A549 (cell line): ENCODE measurements at regions not wholly inside any gene's neighbourhood (a gene's known extent, or its start where the extent isn't known, plus 50 kb on each side); places are given as distances from the start of the nearest gene placed in this dataset.

ENCODE experiments used
- ATAC-seq, 2 experiments: fragments of 200-7000 bp in 1 of 2; fragments of >200 bp in 1 of 2; cut with Nextera tagmentation in 1 of 2; cut with Tn5 transposase in 1 of 2; 3 replicates each; pipeline versions ENCODE4 v1.8.0 to v1.9.1; 2018 to 2020; ENCODE audit warnings: mild to moderate bottlenecking in 1 of 2, moderate library complexity in 1 of 2
- CTCF ChIA-PET: fragments of 300-600 bp; sonication (Branson Sonifier 250); formaldehyde crosslinking; extraction: SDS; loops from one replicate; lab custom pipeline; 2021; ENCODE audit warnings: antibody characterized with exemption, inconsistent platforms; lab: Yijun Ruan, JAX
- POLR2A ChIA-PET: fragments of 350-600 bp; formaldehyde crosslinking; extraction: SDS; loops from one replicate; lab custom pipeline; 2021; ENCODE audit warnings: antibody characterized with exemption, inconsistent platforms; lab: Yijun Ruan, JAX
- DNase-seq, 2 experiments: peaks; one replicate each; pipeline versions ENCODE4 v3.0.0 to v3.0.0-alpha.2; 2011 to 2016; ENCODE audit warnings: low read depth in 1 of 2, low spot score in 1 of 2
- FAIRE-seq: peaks from 2 replicates; lab custom pipeline; 2011; peaks lifted over from hg19 to GRCh38; lab: Jason Lieb, UNC
- H3K27ac ChIP-seq, 2 experiments: fragments of >200 bp; sonication (Bioruptor Twin); formaldehyde crosslinking; 3 replicates each; pipeline ENCODE4 v1.5.1; 2016 to 2017
- H3K4me1 ChIP-seq: fragments of >200 bp; sonication (Bioruptor Twin); formaldehyde crosslinking; 3 replicates; pipeline ENCODE4 v1.6.1; 2016
- H3K4me2 ChIP-seq: fragments of >200 bp; sonication (Bioruptor Twin); formaldehyde crosslinking; 3 replicates; pipeline ENCODE4 v1.6.1; 2016
- H3K4me3 ChIP-seq: fragments of >200 bp; sonication (Bioruptor Twin); formaldehyde crosslinking; 3 replicates; pipeline ENCODE4 v1.5.1; 2016
- H3K9me3 ChIP-seq: fragments of >200 bp; sonication (Bioruptor Twin); formaldehyde crosslinking; 3 replicates; pipeline ENCODE4 v1.6.1; 2016
- BCL3 ChIP-seq: fragments of >200 bp; sonication (Bioruptor Twin); formaldehyde crosslinking; IDR thresholded peaks from 3 replicates; pipeline ENCODE4 v1.6.1; 2016
- BHLHE40 ChIP-seq: IDR thresholded peaks from 2 replicates; pipeline ENCODE4 v1.6.1; 2012; ENCODE audit warnings: low read depth, low read length, inconsistent platforms
- CBX8 ChIP-seq: fragments of 200-600 bp; sonication (generic); IDR thresholded peaks from 2 replicates; pipeline ENCODE4 v1.6.1; 2016
- CHD4 ChIP-seq: fragments of 200-600 bp; sonication (generic); IDR thresholded peaks from 2 replicates; pipeline ENCODE4 v1.6.1; 2016; ENCODE audit warnings: antibody characterized with exemption, mild to moderate bottlenecking, borderline replicate concordance
- CTCF ChIP-seq: fragments of >200 bp; sonication (Bioruptor Twin); formaldehyde crosslinking; IDR thresholded peaks from 3 replicates; pipeline ENCODE4 v1.5.1; 2016
- EHF ChIP-seq: fragments of 250-450 bp; sonication (Bioruptor Pico); IDR thresholded peaks from 2 replicates; pipeline ENCODE4 v1.5.0; 2020; ENCODE audit warnings: mild to moderate bottlenecking
- ESRRA ChIP-seq: fragments of 150-350 bp; IDR thresholded peaks from 2 replicates; pipeline ENCODE4 v1.6.1; 2014; ENCODE audit warnings: mild to moderate bottlenecking, low read length, borderline replicate concordance
- GATA3 ChIP-seq: IDR thresholded peaks from 2 replicates; pipeline ENCODE4 v1.6.1; 2012; ENCODE audit warnings: borderline replicate concordance
- HES2 ChIP-seq: fragments of >200 bp; sonication (Bioruptor Twin); formaldehyde crosslinking; IDR thresholded peaks from 2 replicates; pipeline ENCODE4 v1.6.1; 2016
- HEYL ChIP-seq: fragments of 250-450 bp; sonication (Bioruptor Pico); IDR thresholded peaks from 2 replicates; pipeline ENCODE4 v1.8.0; 2021; ENCODE audit warnings: mild to moderate bottlenecking, moderate library complexity
- HMGXB4 ChIP-seq: fragments of 250-450 bp; sonication (Bioruptor Pico); IDR thresholded peaks from 2 replicates; pipeline ENCODE4 v1.5.0; 2021; ENCODE audit warnings: mild to moderate bottlenecking, moderate library complexity, borderline replicate concordance
- HOXA7 ChIP-seq: fragments of 250-450 bp; sonication (Bioruptor Pico); IDR thresholded peaks from 2 replicates; pipeline ENCODE4 v1.5.0; 2020; ENCODE audit warnings: mild to moderate bottlenecking, moderate library complexity
- HOXB13 ChIP-seq: fragments of 250-450 bp; sonication (Bioruptor Pico); IDR thresholded peaks from 2 replicates; pipeline ENCODE4 v1.5.0; 2020; ENCODE audit warnings: low read depth, mild to moderate bottlenecking, moderate library complexity
- HOXB5 ChIP-seq: fragments of 250-450 bp; sonication (Bioruptor Pico); IDR thresholded peaks from 2 replicates; pipeline ENCODE4 v1.5.0; 2020; ENCODE audit warnings: mild to moderate bottlenecking, moderate library complexity
- JUN ChIP-seq, 2 experiments: fragments of >200 bp; sonication (Bioruptor Twin); formaldehyde crosslinking; IDR thresholded peaks; 2 replicates in 1 of 2; 3 replicates in 1 of 2; pipeline ENCODE4 v1.6.1; 2016 to 2017
- KDM5A ChIP-seq: fragments of 200-600 bp; sonication (generic); IDR thresholded peaks from 2 replicates; pipeline ENCODE4 v1.6.1; 2016; ENCODE audit warnings: antibody characterized with exemption, mild to moderate bottlenecking
- MAFK ChIP-seq: fragments of 450-650 bp; IDR thresholded peaks from 2 replicates; pipeline ENCODE4 v1.6.1; 2014; ENCODE audit not compliant: partially characterized antibody
- MAX ChIP-seq: IDR thresholded peaks from 2 replicates; pipeline ENCODE4 v1.6.1; 2012
- MAZ ChIP-seq: fragments of 150-350 bp; IDR thresholded peaks from 2 replicates; pipeline ENCODE4 v1.6.1; 2014; ENCODE audit warnings: antibody characterized with exemption, low read depth, low read length, borderline replicate concordance
- MYC ChIP-seq: IDR thresholded peaks from 2 replicates; pipeline ENCODE4 v1.6.1; 2012; ENCODE audit warnings: mild to moderate bottlenecking, inconsistent platforms, low read length, improper control_type of control experiment, borderline replicate concordance
- NFE2L2 ChIP-seq: fragments of 150-350 bp; conservative IDR thresholded peaks from 2 replicates; pipeline ENCODE4 v1.6.1; 2014; ENCODE audit warnings: low read length
- POLR2AphosphoS2 ChIP-seq: conservative IDR thresholded peaks from 2 replicates; pipeline ENCODE4 v1.6.1; 2012; ENCODE audit warnings: low read length, improper control_type of control experiment, inconsistent platforms
- RCOR1 ChIP-seq: fragments of 150-350 bp; IDR thresholded peaks from 2 replicates; pipeline ENCODE4 v1.6.1; 2014; ENCODE audit warnings: antibody characterized with exemption, low read length, low read depth
- RFX5 ChIP-seq: fragments of 450-650 bp; IDR thresholded peaks from 2 replicates; pipeline ENCODE4 v1.7.1; 2014; ENCODE audit warnings: antibody characterized with exemption, mild to moderate bottlenecking, moderate library complexity
- TP53 ChIP-seq: fragments of 250-450 bp; sonication (Bioruptor Pico); IDR thresholded peaks from 2 replicates; pipeline ENCODE4 v1.5.0; 2021; ENCODE audit warnings: mild to moderate bottlenecking, moderate library complexity
- WGBS: methylation state at CpG from one replicate; pipeline ENCODE4 v1.1.6; 2017; ENCODE audit errors: missing lambda C conversion rate; 5-methylcytosine and 5-hydroxymethylcytosine counted together

- Histone ChIP-seq H3K9me3 (no peaks in the 10 kb centered on the region), H3K4me2 (no peak overlapping the region), H3K4me3 (no peak overlapping the region)
- FAIRE-seq (no peak), ATAC-seq (no peak), DNase-seq (no peak)
- ChIA-PET CTCF (interaction anchor here (1.5 kb wide), 1 partner anchor 10 kb away, joined by 3 read pairs; no protein-coding TSS in a partner anchor), POLR2A (no interaction called here)
- under 1% methylated on average over 5 of the region's 5 CpGs for WGBS
- TF ChIP-seq BHLHE40: no peak
- TF ChIP-seq, all 56 proteins: peak for 0
- Histone ChIP-seq H3K4me1 (no peaks in the 10 kb centered on the region), H3K27ac (no peak overlapping the region)
Observed at GRCh38 chr2:14712111-14712510, 79.6 kb downstream of the LRATD1 start.

- TF ChIP-seq RCOR1 (no peak), EHF (CRISPR knock-in tag) (no peak), RFX5 (no peak), TP53 (CRISPR knock-in tag) (no peak), JUN (IDR thresholded peaks at IDR 0.05) (no peak), HOXB5 (no peak), ESRRA (no peak), CHD4 (no peak), GATA3 (no peak), HES2 (no peak), MAX (no peak), KDM5A (no peak), MYC (no peak), NFE2L2 (no peak), CTCF (no peak)
- ChIA-PET CTCF (no interaction called here), POLR2A (no interaction called here)
- WGBS: 8% methylated on average over 5 of the region's 5 CpGs
- Histone ChIP-seq H3K4me1 (no peaks in the 10 kb centered on the region), H3K27ac (no peak overlapping the region), H3K4me3 (no peak overlapping the region), H3K4me2 (no peak overlapping the region), H3K9me3 (no peaks in the 10 kb centered on the region)
- DNase-seq (no peak), ATAC-seq (no peak), FAIRE-seq (no peak)
Observed at GRCh38 chr2:14713248-14713647, 80.7 kb downstream of the LRATD1 start.

GRCh38 chr2:14715600-14715999 lies 83.1 kb downstream of the LRATD1 start:
- no peak overlapping the region for H3K4me3 ChIP-seq
- 15% methylated on average over 1 of the region's 1 CpG for WGBS
- FAIRE-seq: no peak
- TF ChIP-seq HOXA7 (CRISPR knock-in tag): no peak
- DNase-seq: no peak
- no peak overlapping the region for H3K4me2 ChIP-seq
- ChIA-PET POLR2A (no interaction called here), CTCF (no interaction called here)
- ATAC-seq: no peak
- H3K27ac ChIP-seq: no peak overlapping the region
- no peaks in the 10 kb centered on the region for H3K9me3 ChIP-seq
- H3K4me1 ChIP-seq: no peaks in the 10 kb centered on the region

- POLR2A ChIA-PET: no interaction called here
- Histone ChIP-seq H3K27ac (no peak overlapping the region), H3K4me3 (no peak overlapping the region), H3K4me1 (no peaks in the 10 kb centered on the region), H3K4me2 (no peak overlapping the region), H3K9me3 (no peaks in the 10 kb centered on the region)
- FAIRE-seq (no peak), DNase-seq (no peak), ATAC-seq (no peak)
- 0% methylated on average over 1 of the region's 1 CpG for WGBS
- CTCF ChIA-PET: no interaction called here
- no peak for TF ChIP-seq POLR2AphosphoS2
- TF ChIP-seq EHF (CRISPR knock-in tag): no peak
- TF ChIP-seq HMGXB4 (CRISPR knock-in tag): no peak
- no peak for TF ChIP-seq ESRRA
- no peak for TF ChIP-seq HEYL (CRISPR knock-in tag)
- no peak for TF ChIP-seq MAZ
- TF ChIP-seq HOXB13 (CRISPR knock-in tag): no peak
- no peak for TF ChIP-seq BCL3
- TF ChIP-seq HES2: no peak
- no peak for TF ChIP-seq CBX8
- TF ChIP-seq GATA3: no peak
- no peak for TF ChIP-seq MAFK
- no peak for TF ChIP-seq HOXA7 (CRISPR knock-in tag)
Observed at GRCh38 chr2:14716319-14716718, 83.8 kb downstream of the LRATD1 start.
